ENCODE measurements at regions not wholly inside any gene's neighbourhood (a gene's known extent, or its start where the extent isn't known, plus 50 kb on each side); places are given as distances from the start of the nearest gene placed in this dataset.
A peak's percentile ranks its signal among the peaks of the same experiment; 100 is the strongest.
"Not testable (repeated sequence)": the region's sequence is repeated elsewhere in the genome, so short reads cannot be mapped to it uniquely, and the experiment has no call there.

DNA sequence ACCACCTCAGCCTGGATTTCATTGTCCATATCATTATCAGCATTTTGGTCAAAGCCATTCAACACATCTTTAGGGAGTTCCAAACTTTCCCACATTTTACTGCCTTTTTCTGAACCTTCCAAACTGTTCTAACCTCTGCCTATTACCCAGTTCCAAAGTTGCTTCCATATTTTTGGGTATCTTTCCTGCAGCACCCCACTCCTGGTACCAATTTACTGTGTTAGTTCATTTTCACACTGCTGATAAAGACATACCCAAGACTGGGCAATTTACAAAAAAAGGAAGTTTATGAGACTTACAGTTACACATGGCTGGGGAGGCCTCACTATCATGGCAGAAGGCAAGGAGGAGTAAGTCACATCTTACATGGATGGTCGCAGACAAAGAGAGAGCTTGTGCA is 63.6 kb upstream of the CEP162 start:
- ATAC-seq; DNase-seq (ENCODE audit: low spot score): not testable (repeated sequence)

GRCh38 chr6:84284428-84285049 is 57.1 kb upstream of the CEP162 start:
- no peak for DNase-seq (ENCODE audit: low spot score)
- ATAC-seq: peak; percentile 94

DNA sequence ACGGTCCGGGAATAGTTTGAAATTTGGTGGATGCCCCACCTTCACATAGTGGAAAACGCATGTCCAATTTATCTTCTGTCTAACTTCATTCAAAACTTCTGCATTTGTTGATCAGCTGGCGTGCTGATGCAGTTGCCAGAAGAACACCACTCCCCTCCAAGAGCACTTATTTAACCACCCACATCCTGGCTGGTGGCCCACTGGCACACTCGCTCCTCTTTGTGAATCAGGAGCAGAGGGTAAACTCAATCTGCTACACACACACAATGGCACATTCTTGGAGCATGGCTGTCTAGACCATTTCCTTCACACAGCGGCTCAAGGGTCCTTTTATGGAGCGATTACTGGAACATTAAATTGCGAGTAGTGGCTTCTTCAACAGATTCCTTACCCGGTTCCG is 55.1 kb upstream of the CEP162 start:
- DNase-seq (ENCODE audit: low spot score) (peak; percentile 64), ATAC-seq (peak; percentile 85)

- ATAC-seq: no peak
These were observed 53.2 kb upstream of the CEP162 start for GRCh38 chr6:84280639-84281038.

DNA sequence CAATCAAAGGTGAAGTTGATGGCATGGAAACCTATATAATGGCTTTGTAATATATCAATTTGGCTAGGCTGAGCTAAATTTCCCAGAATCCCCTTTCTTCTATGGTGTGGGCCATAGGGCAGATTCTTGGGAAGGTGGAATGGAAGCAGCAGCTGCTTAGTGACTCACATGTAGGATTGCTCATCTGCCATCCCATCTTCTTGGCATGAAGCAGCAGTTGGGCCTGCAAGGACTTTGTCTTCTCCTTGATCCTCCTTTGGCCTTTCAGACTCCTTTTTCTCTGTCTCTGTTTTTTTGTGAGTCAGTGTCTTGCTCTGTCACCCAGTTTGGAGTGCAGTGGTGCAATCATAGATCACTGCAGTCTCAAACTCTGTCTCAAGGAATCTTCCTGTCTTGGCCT is 52.6 kb upstream of the CEP162 start:
- DNase-seq (ENCODE audit: low spot score) (no peak), ATAC-seq (no peak)

More at GRCh38 chr6:84280639-84281038, 53.2 kb upstream of the CEP162 start:
- no peak for DNase-seq (ENCODE audit: low spot score)

- no peak for DNase-seq (ENCODE audit: low spot score)
- ATAC-seq: no peak
These were observed 51.0 kb upstream of the CEP162 start for GRCh38 chr6:84278321-84278998.

All from left lobe of liver (tissue), 2 donors.